Neural cell (in vitro differentiated cells): ENCODE measurements at regions not wholly inside any gene's neighbourhood (a gene's known extent, or its start where the extent isn't known, plus 50 kb on each side); places are given as distances from the start of the nearest gene placed in this dataset.

Experiments
- H2AFZ ChIP-seq: fragments of 200-600, 300-800 bp; sonication (generic), shearing (Covaris generic); 2 replicates; pipeline ENCODE4 v1.6.0; 2014; ENCODE audit warnings: low read depth, mild to moderate bottlenecking, antibody characterized with exemption, low read length, moderate library complexity
- H3F3A ChIP-seq: fragments of 200-600 bp; shearing (Covaris generic); 2 replicates; pipeline ENCODE4 v1.6.1; 2016; ENCODE audit warnings: mild to moderate bottlenecking, moderate library complexity, mixed read lengths, antibody characterized with exemption, low read length; ENCODE audit not compliant: insufficient read depth, poor library complexity, severe bottlenecking
- H3K27ac ChIP-seq: fragments of 200-600, 300-800 bp; sonication (generic), shearing (Covaris generic); 2 replicates; pipeline ENCODE4 v1.5.1; 2014; ENCODE audit warnings: mild to moderate bottlenecking, low read length, moderate library complexity
- H3K27me3 ChIP-seq: fragments of 300-800, 200-600 bp; sonication (generic), shearing (Covaris generic); 2 replicates; pipeline ENCODE4 v1.6.0; 2014; ENCODE audit warnings: mild to moderate bottlenecking, low read depth, low read length, moderate library complexity; ENCODE audit not compliant: insufficient read depth
- H3K36me3 ChIP-seq: fragments of 300-800, 200-600 bp; sonication (generic), shearing (Covaris generic); 2 replicates; pipeline ENCODE4 v1.5.1; 2014; ENCODE audit warnings: mild to moderate bottlenecking, antibody characterized with exemption, low read length, moderate library complexity; ENCODE audit not compliant: insufficient read depth
- H3K4me2 ChIP-seq: fragments of 300-800, 200-600 bp; sonication (generic), shearing (Covaris generic); 2 replicates; pipeline ENCODE4 v1.6.0; 2014; ENCODE audit warnings: mild to moderate bottlenecking, low read length
- H3K4me3 ChIP-seq: fragments of 300-800, 200-600 bp; sonication (generic), shearing (Covaris generic); 2 replicates; pipeline ENCODE4 v1.5.1; 2014; ENCODE audit warnings: mild to moderate bottlenecking, low read length, moderate library complexity
- H3K79me2 ChIP-seq: fragments of 200-600 bp; shearing (Covaris generic); replicated peaks from 2 replicates; pipeline ENCODE4 v1.6.0; 2014; ENCODE audit warnings: mild to moderate bottlenecking, low read length, moderate library complexity; ENCODE audit not compliant: insufficient read depth
- H3K9ac ChIP-seq: fragments of 300-800, 200-600 bp; sonication (generic), shearing (Covaris generic); 2 replicates; pipeline ENCODE4 v1.6.1; 2016; ENCODE audit warnings: mild to moderate bottlenecking, low read length, mixed read lengths
- H3K9me2 ChIP-seq: fragments of 200-600 bp; shearing (Covaris generic); 2 replicates; pipeline ENCODE4 v1.6.1; 2016; ENCODE audit warnings: mild to moderate bottlenecking, low read length, mixed read lengths; ENCODE audit not compliant: insufficient read depth
- H3K9me3 ChIP-seq: fragments of 200-600, 300-800 bp; sonication (generic), shearing (Covaris generic); 2 replicates; pipeline ENCODE4 v1.6.1; 2016; ENCODE audit warnings: mild to moderate bottlenecking, mixed run types, low read length, moderate library complexity, mixed read lengths
- H4K20me1 ChIP-seq: fragments of 200-600 bp; shearing (Covaris generic); 2 replicates; pipeline ENCODE4 v1.6.1; 2016; ENCODE audit warnings: mild to moderate bottlenecking, mixed run types; ENCODE audit not compliant: insufficient read depth
- CTCF ChIP-seq: fragments of 450-650 bp; IDR thresholded peaks from 2 replicates; pipeline ENCODE4 v1.5.1; 2014; ENCODE audit warnings: antibody characterized with exemption, mild to moderate bottlenecking, moderate library complexity; ENCODE audit not compliant: poor library complexity, severe bottlenecking
- EP300 ChIP-seq: fragments of 450-650 bp; conservative IDR thresholded peaks from 2 replicates; pipeline ENCODE4 v1.6.1; 2014; ENCODE audit warnings: antibody characterized with exemption, mild to moderate bottlenecking, moderate library complexity; ENCODE audit not compliant: poor library complexity, severe bottlenecking
- MXI1 ChIP-seq: fragments of 450-650 bp; conservative IDR thresholded peaks from 2 replicates; pipeline ENCODE4 v1.6.1; 2014; ENCODE audit warnings: antibody characterized with exemption, mild to moderate bottlenecking; ENCODE audit not compliant: poor library complexity, severe bottlenecking
- RAD21 ChIP-seq: fragments of 450-650 bp; conservative IDR thresholded peaks from 2 replicates; pipeline ENCODE4 v1.6.1; 2014; ENCODE audit warnings: antibody characterized with exemption, mild to moderate bottlenecking, moderate library complexity
- SMC3 ChIP-seq: fragments of 450-650 bp; conservative IDR thresholded peaks from 2 replicates; pipeline ENCODE4 v1.6.1; 2014; ENCODE audit warnings: antibody characterized with exemption, mild to moderate bottlenecking, moderate library complexity; ENCODE audit not compliant: poor library complexity
- TAF1 ChIP-seq: IDR thresholded peaks from 2 replicates; pipeline ENCODE4 v1.6.1; 2012; ENCODE audit warnings: low read depth
- TF ChIP-seq, protein P1 (sequence below): IDR thresholded peaks from 2 replicates; pipeline ENCODE4 v1.6.1; 2012; ENCODE audit warnings: borderline replicate concordance

DNA sequence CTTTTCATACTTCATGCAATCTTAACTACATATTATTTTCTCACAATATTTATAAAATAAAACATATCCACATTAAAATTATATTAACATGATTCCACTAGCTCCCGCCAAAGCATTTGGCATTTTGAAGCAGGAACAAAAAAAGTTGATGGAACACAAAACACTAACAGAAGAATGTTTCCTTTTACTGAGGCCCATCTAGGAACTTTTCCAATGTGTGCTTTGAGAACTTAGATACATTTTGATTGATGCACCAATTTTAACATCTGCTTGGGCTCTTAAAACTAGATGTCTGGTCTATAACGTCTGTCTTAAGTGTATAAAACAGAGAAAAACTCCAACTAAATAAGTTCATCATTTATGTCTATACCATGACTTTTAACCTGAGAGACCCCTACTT, 1214.8 kb downstream of the SORCS1 start:
- Histone ChIP-seq H3K9ac (no peak overlapping the region), H3K27ac (no peak overlapping the region), H3K9me2 (no peaks in the 10 kb centered on the region), H3K36me3 (no peaks in the 10 kb centered on the region), H3K4me3 (no peak overlapping the region), H4K20me1 (no peaks in the 10 kb centered on the region), H3K79me2 (no peaks in the 10 kb centered on the region), H3K9me3 (no peaks in the 10 kb centered on the region), H3K27me3 (no peaks in the 10 kb centered on the region), H3K4me2 (no peak overlapping the region), H2AFZ (no peak overlapping the region), H3F3A (no peaks in the 10 kb centered on the region)
- TF ChIP-seq SMC3 (no peak), RAD21 (no peak), TAF1 (no peak), MXI1 (no peak), CTCF (no peak), EP300 (no peak)
- TF ChIP-seq, protein P1, sequence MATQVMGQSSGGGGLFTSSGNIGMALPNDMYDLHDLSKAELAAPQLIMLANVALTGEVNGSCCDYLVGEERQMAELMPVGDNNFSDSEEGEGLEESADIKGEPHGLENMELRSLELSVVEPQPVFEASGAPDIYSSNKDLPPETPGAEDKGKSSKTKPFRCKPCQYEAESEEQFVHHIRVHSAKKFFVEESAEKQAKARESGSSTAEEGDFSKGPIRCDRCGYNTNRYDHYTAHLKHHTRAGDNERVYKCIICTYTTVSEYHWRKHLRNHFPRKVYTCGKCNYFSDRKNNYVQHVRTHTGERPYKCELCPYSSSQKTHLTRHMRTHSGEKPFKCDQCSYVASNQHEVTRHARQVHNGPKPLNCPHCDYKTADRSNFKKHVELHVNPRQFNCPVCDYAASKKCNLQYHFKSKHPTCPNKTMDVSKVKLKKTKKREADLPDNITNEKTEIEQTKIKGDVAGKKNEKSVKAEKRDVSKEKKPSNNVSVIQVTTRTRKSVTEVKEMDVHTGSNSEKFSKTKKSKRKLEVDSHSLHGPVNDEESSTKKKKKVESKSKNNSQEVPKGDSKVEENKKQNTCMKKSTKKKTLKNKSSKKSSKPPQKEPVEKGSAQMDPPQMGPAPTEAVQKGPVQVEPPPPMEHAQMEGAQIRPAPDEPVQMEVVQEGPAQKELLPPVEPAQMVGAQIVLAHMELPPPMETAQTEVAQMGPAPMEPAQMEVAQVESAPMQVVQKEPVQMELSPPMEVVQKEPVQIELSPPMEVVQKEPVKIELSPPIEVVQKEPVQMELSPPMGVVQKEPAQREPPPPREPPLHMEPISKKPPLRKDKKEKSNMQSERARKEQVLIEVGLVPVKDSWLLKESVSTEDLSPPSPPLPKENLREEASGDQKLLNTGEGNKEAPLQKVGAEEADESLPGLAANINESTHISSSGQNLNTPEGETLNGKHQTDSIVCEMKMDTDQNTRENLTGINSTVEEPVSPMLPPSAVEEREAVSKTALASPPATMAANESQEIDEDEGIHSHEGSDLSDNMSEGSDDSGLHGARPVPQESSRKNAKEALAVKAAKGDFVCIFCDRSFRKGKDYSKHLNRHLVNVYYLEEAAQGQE: no peak

GRCh38 chr10:105925045-105925785, 1239.3 kb downstream of the SORCS1 start:
- Histone ChIP-seq H3K9ac (no peak overlapping the region), H3K9me2 (no peaks in the 10 kb centered on the region)
- TF ChIP-seq TAF1: no peak
- no peak for TF ChIP-seq CTCF
- TF ChIP-seq, protein P1: no peak

More at GRCh38 chr10:105925045-105925785, 1239.3 kb downstream of the SORCS1 start:
- Histone ChIP-seq H3K9me3 (no peaks in the 10 kb centered on the region), H3K27me3 (no peaks in the 10 kb centered on the region), H3F3A (no peaks in the 10 kb centered on the region), H2AFZ (no peak overlapping the region), H4K20me1 (no peaks in the 10 kb centered on the region), H3K4me2 (no peak overlapping the region), H3K79me2 (no peaks in the 10 kb centered on the region), H3K4me3 (no peak overlapping the region), H3K27ac (no peak overlapping the region), H3K36me3 (no peaks in the 10 kb centered on the region)
